NCI-H774 (cell line): ENCODE measurements at regions not wholly inside any gene's neighbourhood (a gene's known extent, or its start where the extent isn't known, plus 50 kb on each side); places are given as distances from the start of the nearest gene placed in this dataset.

Source experiments
- DNase-seq: peaks from one replicate; lab custom pipeline; 2025; lab: John Stamatoyannopoulos, UW

GRCh38 chr4:11908712-11909111 is 480.0 kb upstream of the HS3ST1 start:
- DNase-seq = no peak

- DNase-seq = no peak
These were observed 479.5 kb upstream of the HS3ST1 start for GRCh38 chr4:11908205-11908604.

- no peak for DNase-seq
These were observed 476.4 kb upstream of the HS3ST1 start for GRCh38 chr4:11904846-11905739.

DNA sequence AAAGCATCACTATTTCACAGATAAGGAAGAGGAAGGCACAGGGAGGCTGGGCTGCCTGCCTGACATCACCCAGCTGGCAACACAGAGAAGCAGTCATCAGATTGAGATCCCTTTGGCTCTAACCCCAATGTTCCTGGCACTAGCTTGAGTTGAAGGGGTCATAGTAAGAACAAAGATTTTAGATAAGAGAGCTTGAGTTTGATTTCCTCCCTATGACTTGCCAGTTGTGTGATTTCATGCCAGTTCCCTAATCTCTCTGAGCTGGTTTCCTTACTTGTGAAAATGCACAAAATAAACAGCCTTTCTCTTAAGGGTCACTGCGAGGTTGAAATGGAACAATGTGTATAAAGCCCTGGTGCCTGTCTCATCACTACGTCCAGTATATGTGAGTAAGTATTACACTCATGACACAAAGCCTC is 475.4 kb upstream of the HS3ST1 start:
- no peak for DNase-seq

- DNase-seq = no peak
These were observed 472.4 kb upstream of the HS3ST1 start for GRCh38 chr4:11901089-11901488.

- DNase-seq = no peak
These were observed 471.7 kb upstream of the HS3ST1 start for GRCh38 chr4:11900359-11900758.

DNA sequence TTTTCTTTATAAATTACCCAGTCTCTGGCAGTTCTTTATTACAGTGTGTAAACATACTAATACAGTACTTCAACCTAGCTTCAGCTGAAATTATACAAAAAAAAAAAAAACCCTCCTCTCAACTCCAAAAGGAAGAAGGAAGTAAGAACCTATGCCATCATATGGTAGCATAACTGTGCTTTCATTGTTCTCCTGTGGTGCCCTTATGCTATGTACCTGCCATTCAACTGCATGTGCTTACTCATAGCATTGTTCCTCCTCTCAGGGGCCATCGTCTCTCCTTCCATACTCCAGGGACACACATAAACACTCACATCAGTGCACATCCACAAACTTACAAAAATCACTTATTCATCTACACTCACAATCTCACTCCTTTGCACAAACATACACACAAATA is 470.1 kb upstream of the HS3ST1 start:
- DNase-seq = no peak

DNA sequence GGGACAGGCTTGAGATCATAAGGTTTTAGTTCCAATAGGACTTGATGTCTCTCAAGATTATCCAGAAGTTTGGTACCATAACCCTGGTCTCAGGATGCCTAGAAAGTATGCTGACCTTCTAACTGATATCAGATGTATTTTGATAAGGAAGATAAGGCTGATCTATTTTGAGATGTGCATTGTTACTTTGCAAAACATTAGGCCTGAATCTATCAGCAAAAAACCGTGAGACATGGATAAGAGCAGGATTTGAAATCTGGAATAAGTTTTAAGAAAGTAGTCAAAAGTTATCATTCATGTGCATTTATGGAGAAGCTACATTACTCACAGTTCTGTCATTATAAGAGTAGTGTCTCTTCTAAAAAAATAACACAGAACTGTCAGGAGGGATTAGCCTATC is 467.1 kb upstream of the HS3ST1 start:
- DNase-seq = no peak

- no peak for DNase-seq
These were observed 466.3 kb upstream of the HS3ST1 start for GRCh38 chr4:11894977-11895376.

- DNase-seq = no peak
These were observed 465.5 kb upstream of the HS3ST1 start for GRCh38 chr4:11894221-11894620.

- no peak for DNase-seq
These were observed 460.4 kb upstream of the HS3ST1 start for GRCh38 chr4:11889099-11889498.

- DNase-seq = no peak
These were observed 453.3 kb upstream of the HS3ST1 start for GRCh38 chr4:11881947-11882346.

DNA sequence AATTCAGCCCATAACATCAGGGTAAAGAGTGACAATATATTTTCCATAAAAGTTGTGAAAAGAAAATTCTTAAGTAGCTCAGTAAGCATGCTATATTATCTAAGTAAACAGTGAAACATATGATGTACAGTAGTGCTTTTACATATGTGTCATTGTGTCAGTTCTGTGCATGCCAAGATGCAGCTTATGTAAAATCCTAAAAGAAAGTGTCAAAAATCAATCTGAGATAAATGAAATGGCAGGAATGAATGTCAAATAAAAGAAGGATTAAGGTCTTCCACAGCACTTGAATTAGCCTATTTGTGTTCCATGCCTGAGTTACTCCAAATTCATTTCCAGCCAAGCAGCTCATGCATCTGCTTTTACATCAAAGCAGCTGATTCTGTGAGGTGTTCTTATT is 452.7 kb upstream of the HS3ST1 start:
- no peak for DNase-seq

GRCh38 chr4:11878241-11878640 is 449.5 kb upstream of the HS3ST1 start:
- DNase-seq = no peak

GRCh38 chr4:11876104-11876503 is 447.4 kb upstream of the HS3ST1 start:
- DNase-seq = no peak

GRCh38 chr4:11869191-11869870 is 440.6 kb upstream of the HS3ST1 start:
- no peak for DNase-seq

DNA sequence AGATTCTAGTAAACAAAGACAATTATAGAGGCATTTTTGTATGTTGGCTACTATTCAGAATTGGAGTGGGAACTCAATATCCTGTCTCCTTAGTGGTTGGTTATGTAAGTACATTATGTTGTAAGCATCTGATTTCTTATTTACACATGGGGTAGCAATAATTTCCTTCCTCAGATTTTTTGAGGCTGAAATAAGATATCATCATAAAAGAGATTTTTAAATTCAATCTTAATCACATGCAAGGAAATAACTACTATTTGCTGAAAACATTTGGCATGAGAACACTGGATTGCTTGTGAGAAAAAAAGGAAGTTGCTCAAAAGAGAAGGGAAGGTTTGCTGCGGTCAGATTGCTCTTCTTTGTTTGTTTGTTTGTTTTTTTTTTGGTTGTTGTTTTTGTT is 437.7 kb upstream of the HS3ST1 start:
- DNase-seq = no peak

- no peak for DNase-seq
These were observed 432.3 kb upstream of the HS3ST1 start for GRCh38 chr4:11860996-11861395.

- DNase-seq = no peak
These were observed 429.2 kb upstream of the HS3ST1 start for GRCh38 chr4:11857881-11858280.

- no peak for DNase-seq
These were observed 418.5 kb upstream of the HS3ST1 start for GRCh38 chr4:11847167-11847566.

DNA sequence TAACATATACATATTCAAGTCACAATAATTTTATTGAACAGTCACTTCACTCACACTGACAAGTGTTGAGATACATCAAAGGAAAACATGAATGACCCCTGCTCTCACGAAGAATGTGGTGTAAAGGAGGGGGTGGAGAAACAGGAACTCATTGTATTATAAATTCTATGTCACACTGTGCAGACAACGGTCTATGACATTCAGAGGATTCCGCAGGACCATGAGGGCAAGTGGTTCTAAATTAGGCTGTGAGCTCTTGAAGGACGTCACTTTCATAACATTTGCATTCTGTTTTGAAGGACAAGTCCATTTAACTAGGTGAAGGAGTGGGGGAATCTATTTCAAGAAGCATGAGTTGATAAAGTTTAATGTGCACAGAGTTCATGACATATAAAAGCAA is 415.2 kb upstream of the HS3ST1 start:
- no peak for DNase-seq

DNA sequence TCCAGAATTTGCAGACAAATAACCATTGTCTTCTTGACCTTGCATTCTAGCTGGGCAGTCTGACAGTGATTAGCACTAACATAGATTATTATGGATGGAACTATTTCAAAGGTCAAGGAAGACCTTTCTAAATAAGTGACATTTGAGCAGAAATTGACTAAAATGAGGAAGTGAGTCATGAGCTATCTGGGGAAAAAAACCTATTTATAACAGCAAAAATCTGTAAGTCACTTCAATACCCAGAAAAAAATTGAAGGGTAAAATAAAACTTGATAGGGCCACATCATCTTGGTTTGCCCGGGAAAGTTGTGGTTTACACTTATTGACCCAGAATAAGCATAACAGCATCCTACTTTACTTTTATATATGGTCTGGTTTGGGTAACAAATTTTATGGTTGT is 414.6 kb upstream of the HS3ST1 start:
- DNase-seq = no peak

- DNase-seq = peak; percentile 45
These were observed 414.0 kb upstream of the HS3ST1 start for GRCh38 chr4:11842620-11843263.
